Stomach (tissue), 8 donors: ENCODE measurements at regions not wholly inside any gene's neighbourhood (a gene's known extent, or its start where the extent isn't known, plus 50 kb on each side); places are given as distances from the start of the nearest gene placed in this dataset.

Experiments used
- DNase-seq, 2 donors: peaks; one replicate each; pipeline versions ENCODE4 v3.0.0 to v3.0.0-alpha.2; 2013 to 2019
- H3K27ac ChIP-seq, 5 donors: fragments of 200-600 bp in 4 of 5; sonication (generic) in 4 of 5; one replicate each; pipeline ENCODE4 v1.5.1; 2013 to 2019; ENCODE audit warnings: mild to moderate bottlenecking in 1 of 5, moderate library complexity in 1 of 5
- H3K27me3 ChIP-seq, 3 donors: fragments of 200-600 bp; sonication (generic); one replicate each; pipeline ENCODE4 v1.5.1; 2017 to 2019; ENCODE audit warnings: mixed run types in 1 of 3
- H3K36me3 ChIP-seq, 4 donors: fragments of 200-600 bp; sonication (generic); 1 replicate in 3 of 4; 2 replicates in 1 of 4; pipeline ENCODE4 v1.5.1; 2016 to 2019
- H3K4me1 ChIP-seq, 4 donors: fragments of 200-600 bp; sonication (generic); one replicate each; pipeline ENCODE4 v1.5.1; 2016 to 2019
- H3K4me3 ChIP-seq, 4 donors: fragments of 200-600 bp; sonication (generic) in 3 of 4; one replicate each; pipeline ENCODE4 v1.5.1; 2016 to 2019; ENCODE audit warnings: mild to moderate bottlenecking in 1 of 4
- H3K9me3 ChIP-seq, 4 donors: fragments of 200-600 bp; sonication (generic); one replicate each; pipeline ENCODE4 v1.5.1; 2016 to 2019
- EP300 ChIP-seq: sonication (generic); formaldehyde crosslinking; IDR thresholded peaks from one replicate; pipeline ENCODE4 v1.6.1; 2017; ENCODE audit warnings: antibody characterized with exemption
- POLR2A ChIP-seq, 4 donors: fragments of 450-650 bp; IDR thresholded peaks; one replicate each; pipeline ENCODE4 v1.6.1; 2016; ENCODE audit warnings: antibody characterized with exemption in 4 of 4, control low read depth in 2 of 4, mild to moderate bottlenecking in 1 of 4, moderate library complexity in 1 of 4
- POLR2AphosphoS5 ChIP-seq, 3 donors: sonication (generic); formaldehyde crosslinking; IDR thresholded peaks; one replicate each; pipeline ENCODE4 v1.6.1; 2016; ENCODE audit warnings: antibody characterized with exemption in 3 of 3
- WGBS, 5 donors: extraction: QIAGEN DNeasy Blood & Tissue Kit in 3 of 5; methylation state at CpG; one replicate each; pipeline versions ENCODE4 v1.1.5 to v1.1.7; 2013 to 2018; 5-methylcytosine and 5-hydroxymethylcytosine counted together
- intact Hi-C: fragments of 100-400 bp; cut with DNase I; formaldehyde crosslinking; loops from one replicate; pipeline ENCODE4 v1.15.1; 2023; ENCODE audit warnings: low total_unique reads
- TF ChIP-seq, protein P1 (sequence below), 7 experiments: fragments of 450-650 bp in 4 of 7; fragments of 200-600 bp in 3 of 7; sonication (generic) in 3 of 7; IDR thresholded peaks; one replicate each; pipeline ENCODE4 v1.5.1; 2016 to 2019; ENCODE audit warnings: antibody characterized with exemption in 7 of 7, control low read depth in 2 of 7, mild to moderate bottlenecking in 1 of 7
- donor health status: healthy with polysubstance abuse.
- donor health status: Bipolar disorder and iron deficiency.
- donor health status: healthy.

DNA sequence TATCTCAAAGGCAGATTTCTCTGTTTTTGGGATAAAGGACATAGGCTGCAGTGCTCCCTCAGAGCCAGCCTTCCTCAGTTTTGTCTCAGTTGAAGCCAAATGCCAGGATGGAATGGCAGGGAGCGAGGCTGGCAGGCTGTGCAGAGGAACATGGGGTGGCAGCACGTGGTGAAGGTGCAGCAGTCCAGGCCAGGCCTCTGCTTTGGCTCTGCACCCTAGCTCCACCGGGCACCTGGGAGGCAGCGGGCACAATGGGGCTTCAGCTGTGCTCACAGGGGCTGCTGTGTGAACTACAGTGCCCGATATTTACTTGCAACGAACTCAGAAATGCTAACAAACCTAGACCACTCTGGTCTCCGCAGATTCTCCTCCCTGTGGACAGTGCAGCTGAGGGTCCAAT is 319.6 kb downstream of the ZNF326 start:
- Histone ChIP-seq H3K27ac (no peak overlapping the region), H3K36me3 (no peaks in the 10 kb centered on the region), H3K9me3 (no peaks in the 10 kb centered on the region), H3K27me3 (no peaks in the 10 kb centered on the region), H3K4me3 (no peak overlapping the region), H3K4me1 (no peaks in the 10 kb centered on the region)
- intact Hi-C loops, result no loop called here
- no peak for DNase-seq
- no peak for TF ChIP-seq POLR2A (IDR thresholded peaks at IDR 0.05)
- no peak for TF ChIP-seq EP300
- TF ChIP-seq, protein P1, sequence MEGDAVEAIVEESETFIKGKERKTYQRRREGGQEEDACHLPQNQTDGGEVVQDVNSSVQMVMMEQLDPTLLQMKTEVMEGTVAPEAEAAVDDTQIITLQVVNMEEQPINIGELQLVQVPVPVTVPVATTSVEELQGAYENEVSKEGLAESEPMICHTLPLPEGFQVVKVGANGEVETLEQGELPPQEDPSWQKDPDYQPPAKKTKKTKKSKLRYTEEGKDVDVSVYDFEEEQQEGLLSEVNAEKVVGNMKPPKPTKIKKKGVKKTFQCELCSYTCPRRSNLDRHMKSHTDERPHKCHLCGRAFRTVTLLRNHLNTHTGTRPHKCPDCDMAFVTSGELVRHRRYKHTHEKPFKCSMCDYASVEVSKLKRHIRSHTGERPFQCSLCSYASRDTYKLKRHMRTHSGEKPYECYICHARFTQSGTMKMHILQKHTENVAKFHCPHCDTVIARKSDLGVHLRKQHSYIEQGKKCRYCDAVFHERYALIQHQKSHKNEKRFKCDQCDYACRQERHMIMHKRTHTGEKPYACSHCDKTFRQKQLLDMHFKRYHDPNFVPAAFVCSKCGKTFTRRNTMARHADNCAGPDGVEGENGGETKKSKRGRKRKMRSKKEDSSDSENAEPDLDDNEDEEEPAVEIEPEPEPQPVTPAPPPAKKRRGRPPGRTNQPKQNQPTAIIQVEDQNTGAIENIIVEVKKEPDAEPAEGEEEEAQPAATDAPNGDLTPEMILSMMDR (IDR thresholded peaks at IDR 0.05), result no peak
- no peak for TF ChIP-seq POLR2AphosphoS5 (IDR thresholded peaks at IDR 0.05)
- WGBS, 5 donors, result 77 to 94% (median 89%) methylated on average over 7 of the region's 7 CpGs

DNA sequence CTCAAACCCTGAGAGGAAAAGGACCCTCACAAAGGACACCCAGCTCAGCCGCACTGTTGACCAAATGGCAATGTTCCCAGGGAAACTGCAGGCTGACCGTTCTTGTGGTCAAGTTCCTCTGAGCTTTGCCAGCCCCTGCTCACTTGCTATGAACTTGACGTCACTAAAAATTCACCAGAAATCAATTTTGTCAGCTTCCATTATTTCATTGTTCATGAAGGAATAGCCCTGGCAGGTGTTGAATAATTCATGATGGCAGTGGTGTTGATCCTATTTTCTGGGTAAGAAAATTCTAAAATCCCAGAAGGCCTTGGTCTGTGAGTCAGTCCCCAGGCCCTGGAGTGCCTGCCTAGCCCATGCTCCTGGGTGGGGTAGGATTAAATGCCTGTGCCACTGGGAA is 318.9 kb downstream of the ZNF326 start:
- no peaks in the 10 kb centered on the region for H3K36me3 ChIP-seq
- no peaks in the 10 kb centered on the region for H3K4me1 ChIP-seq
- H3K27me3 ChIP-seq, result no peaks in the 10 kb centered on the region
- WGBS, 5 donors, result 34 to 76% (median 70%) methylated on average over 3 of the region's 3 CpGs
- intact Hi-C loops, result no loop called here
- H3K27ac ChIP-seq, result no peak overlapping the region
- H3K4me3 ChIP-seq, result no peak overlapping the region
- H3K9me3 ChIP-seq, result no peaks in the 10 kb centered on the region
- TF ChIP-seq POLR2A (IDR thresholded peaks at IDR 0.05) (no peak), EP300 (no peak), POLR2AphosphoS5 (IDR thresholded peaks at IDR 0.05) (no peak)
- TF ChIP-seq, protein P1 (IDR thresholded peaks at IDR 0.05), result no peak
- no peak for DNase-seq

DNA sequence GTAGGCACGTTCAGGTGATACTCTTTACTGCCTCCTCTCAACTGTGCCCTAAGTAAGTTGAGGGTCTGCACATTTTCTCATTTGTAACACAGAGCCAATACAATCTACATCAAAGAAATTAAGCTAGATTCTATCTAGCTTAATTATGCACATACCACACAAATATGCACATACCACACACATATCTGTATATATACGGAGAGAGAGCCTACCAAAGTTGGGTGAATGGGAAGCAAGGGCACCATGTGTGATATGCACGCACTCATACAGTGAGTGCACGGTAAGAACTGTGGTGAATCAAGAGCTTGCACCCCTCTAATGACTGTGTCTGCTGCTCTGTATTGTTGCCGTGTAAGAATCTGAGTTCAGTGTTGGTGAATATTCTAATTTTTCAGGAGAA is 314.9 kb downstream of the ZNF326 start:
- WGBS, 5 donors, result 84 to 94% (median 88%) methylated on average over 5 of the region's 5 CpGs
- no peaks in the 10 kb centered on the region for H3K36me3 ChIP-seq
- intact Hi-C loops, result no loop called here
- DNase-seq, result no peak
- peaks cover 0 to 11% (median 2%) of the 10 kb centered on the region in 4 donors for H3K9me3 ChIP-seq
- no peaks in the 10 kb centered on the region for H3K4me1 ChIP-seq
- no peaks in the 10 kb centered on the region for H3K27me3 ChIP-seq
- no peak overlapping the region for H3K4me3 ChIP-seq
- TF ChIP-seq, protein P1 (IDR thresholded peaks at IDR 0.05), result no peak
- TF ChIP-seq EP300, result no peak
- no peak for TF ChIP-seq POLR2AphosphoS5 (IDR thresholded peaks at IDR 0.05)
- TF ChIP-seq POLR2A (IDR thresholded peaks at IDR 0.05), result no peak
- H3K27ac ChIP-seq, result no peak overlapping the region

DNA sequence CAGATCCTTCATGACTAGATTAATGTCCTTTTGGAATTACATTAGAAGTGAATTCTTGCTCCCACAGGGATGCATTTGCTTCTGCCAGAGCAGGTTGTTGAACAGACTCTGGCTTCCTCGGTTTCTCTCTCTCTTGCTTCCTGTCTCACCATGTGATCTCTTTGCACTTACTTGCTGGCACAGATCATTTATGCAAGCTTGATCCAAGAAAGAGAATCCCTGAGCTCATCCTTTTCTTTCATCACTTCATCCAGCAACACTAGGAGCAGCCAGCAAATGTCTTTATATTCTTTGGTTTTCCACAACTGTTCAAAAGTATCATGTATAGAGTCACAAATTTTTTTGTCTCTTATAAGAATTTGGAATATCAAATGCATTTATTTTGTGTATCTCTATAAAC is 313.5 kb downstream of the ZNF326 start:
- intact Hi-C loops, result no loop called here
- Histone ChIP-seq H3K4me3 (no peak overlapping the region), H3K27ac (no peak overlapping the region), H3K9me3 (peaks cover 0 to 11% (median 2%) of the 10 kb centered on the region in 4 donors), H3K27me3 (no peaks in the 10 kb centered on the region), H3K4me1 (no peaks in the 10 kb centered on the region), H3K36me3 (no peaks in the 10 kb centered on the region)
- TF ChIP-seq EP300 (no peak), POLR2AphosphoS5 (IDR thresholded peaks at IDR 0.05) (no peak), POLR2A (IDR thresholded peaks at IDR 0.05) (no peak)
- TF ChIP-seq, protein P1 (IDR thresholded peaks at IDR 0.05), result no peak
- WGBS, 5 donors, result 60 to 94% (median 75%) methylated on average over 1 of the region's 1 CpG
- no peak for DNase-seq
